GM23338 (cell line): ENCODE measurements at regions not wholly inside any gene's neighbourhood (a gene's known extent, or its start where the extent isn't known, plus 50 kb on each side); places are given as distances from the start of the nearest gene placed in this dataset.

Experiments used
- CTCF ChIP-seq, 2 experiments: fragments of 200-600 bp in 1 of 2; sonication (generic) in 1 of 2; conservative IDR thresholded peaks; 2 replicates each; pipeline versions ENCODE4 v1.5.1 to v1.6.1; 2016 to 2017; ENCODE audit warnings: antibody characterized with exemption in 2 of 2, low read depth in 2 of 2, mild to moderate bottlenecking in 2 of 2, moderate library complexity in 1 of 2
- JUNB ChIP-seq: IDR thresholded peaks from one replicate; pipeline ENCODE4 v1.6.1; 2016; ENCODE audit warnings: antibody characterized with exemption; ENCODE audit not compliant: unreplicated experiment

- TF ChIP-seq JUNB (no peak), CTCF (conservative IDR thresholded peaks at IDR 0.05; ENCODE audit: low read depth in 2 of 2) (no peak)
Observed at GRCh38 chr6:23180504-23181293, 611.3 kb downstream of the HDGFL1 start.
